ENCODE measurements at regions not wholly inside any gene's neighbourhood (a gene's known extent, or its start where the extent isn't known, plus 50 kb on each side); places are given as distances from the start of the nearest gene placed in this dataset.

DNA sequence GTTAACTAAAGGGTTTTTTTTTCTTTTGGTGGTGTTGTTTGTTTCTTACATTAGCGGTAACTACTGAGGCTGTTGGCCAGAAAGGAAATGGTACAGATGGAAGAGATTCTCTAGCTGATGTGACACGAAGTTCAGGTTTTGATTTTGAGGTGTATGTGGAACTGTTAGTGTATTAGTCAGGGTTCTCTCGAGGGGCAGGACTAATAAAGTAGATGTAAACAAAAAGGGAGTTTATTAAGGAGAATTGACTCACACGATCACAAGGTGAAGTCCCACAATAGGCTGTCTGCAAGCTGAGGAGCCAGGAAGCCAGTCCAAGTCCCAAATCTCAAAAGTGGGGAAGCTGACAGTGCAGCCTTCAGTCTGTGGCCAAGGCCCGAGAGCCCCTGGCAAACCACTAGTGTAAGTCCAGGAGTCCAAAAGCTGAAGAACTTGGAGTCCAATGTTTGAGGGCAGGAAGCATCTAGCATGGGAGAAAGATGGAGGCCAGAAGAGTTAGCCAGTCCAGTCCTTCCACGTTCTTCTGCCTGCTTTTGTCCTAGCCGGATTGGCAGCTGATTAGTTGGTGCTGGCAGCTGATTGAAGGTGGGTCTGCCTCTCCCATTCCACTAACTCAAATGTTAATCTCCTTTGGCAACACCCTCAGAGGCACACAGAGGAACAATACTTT lies 577.6 kb downstream of the EFNB2 start:
- no peak for TF ChIP-seq POLR2A (IDR thresholded peaks at IDR 0.05)
- TF ChIP-seq, protein P1, sequence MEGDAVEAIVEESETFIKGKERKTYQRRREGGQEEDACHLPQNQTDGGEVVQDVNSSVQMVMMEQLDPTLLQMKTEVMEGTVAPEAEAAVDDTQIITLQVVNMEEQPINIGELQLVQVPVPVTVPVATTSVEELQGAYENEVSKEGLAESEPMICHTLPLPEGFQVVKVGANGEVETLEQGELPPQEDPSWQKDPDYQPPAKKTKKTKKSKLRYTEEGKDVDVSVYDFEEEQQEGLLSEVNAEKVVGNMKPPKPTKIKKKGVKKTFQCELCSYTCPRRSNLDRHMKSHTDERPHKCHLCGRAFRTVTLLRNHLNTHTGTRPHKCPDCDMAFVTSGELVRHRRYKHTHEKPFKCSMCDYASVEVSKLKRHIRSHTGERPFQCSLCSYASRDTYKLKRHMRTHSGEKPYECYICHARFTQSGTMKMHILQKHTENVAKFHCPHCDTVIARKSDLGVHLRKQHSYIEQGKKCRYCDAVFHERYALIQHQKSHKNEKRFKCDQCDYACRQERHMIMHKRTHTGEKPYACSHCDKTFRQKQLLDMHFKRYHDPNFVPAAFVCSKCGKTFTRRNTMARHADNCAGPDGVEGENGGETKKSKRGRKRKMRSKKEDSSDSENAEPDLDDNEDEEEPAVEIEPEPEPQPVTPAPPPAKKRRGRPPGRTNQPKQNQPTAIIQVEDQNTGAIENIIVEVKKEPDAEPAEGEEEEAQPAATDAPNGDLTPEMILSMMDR (IDR thresholded peaks at IDR 0.05), result no peak

Measured in breast epithelium (tissue), 3 donors.